Mesenchymal stem cell (in vitro differentiated cells and primary cell): ENCODE measurements at regions not wholly inside any gene's neighbourhood (a gene's known extent, or its start where the extent isn't known, plus 50 kb on each side); places are given as distances from the start of the nearest gene placed in this dataset.

Source experiments
- DNase-seq: peaks from one replicate; pipeline ENCODE4 v3.0.0-alpha.2; 2013
- H2AFZ ChIP-seq: one replicate; pipeline ENCODE4 v1.6.1; 2013; ENCODE audit warnings: low read depth, mild to moderate bottlenecking, control low read depth, inconsistent platforms, low read length, moderate library complexity
- H2AK5ac ChIP-seq: 2 replicates; pipeline ENCODE4 v1.6.1; 2013; ENCODE audit warnings: low read length, moderate library complexity, mild to moderate bottlenecking, inconsistent platforms; ENCODE audit not compliant: severe bottlenecking
- H2BK120ac ChIP-seq: one replicate; pipeline ENCODE4 v1.6.1; 2013; ENCODE audit warnings: low read depth, mild to moderate bottlenecking, inconsistent platforms, low read length, moderate library complexity
- H2BK12ac ChIP-seq, 2 experiments: one replicate each; pipeline ENCODE4 v1.6.1; 2013; ENCODE audit warnings: inconsistent platforms in 2 of 2, low read length in 2 of 2, mild to moderate bottlenecking in 2 of 2, moderate library complexity in 2 of 2, control low read depth in 1 of 2
- H2BK15ac ChIP-seq: one replicate; pipeline ENCODE4 v1.6.1; 2013; ENCODE audit warnings: mild to moderate bottlenecking, low read depth, inconsistent platforms; ENCODE audit not compliant: poor library complexity, severe bottlenecking
- H2BK5ac ChIP-seq: 2 replicates; pipeline ENCODE4 v1.6.1; 2013; ENCODE audit warnings: low read depth, mild to moderate bottlenecking, low read length, control low read depth, inconsistent platforms; ENCODE audit not compliant: poor library complexity, severe bottlenecking
- H3K14ac ChIP-seq, 2 experiments: one replicate each; pipeline ENCODE4 v1.6.1; 2013; ENCODE audit warnings: inconsistent platforms in 2 of 2, low read length in 2 of 2, control low read depth in 1 of 2, mild to moderate bottlenecking in 1 of 2, moderate library complexity in 1 of 2
- H3K18ac ChIP-seq, 2 experiments: one replicate each; pipeline ENCODE4 v1.6.1; 2013; ENCODE audit warnings: inconsistent platforms in 2 of 2, low read length in 2 of 2, control low read depth in 1 of 2, low read depth in 1 of 2, mild to moderate bottlenecking in 1 of 2
- H3K23ac ChIP-seq, 2 experiments: one replicate each; pipeline ENCODE4 v1.6.1; 2013; ENCODE audit warnings: inconsistent platforms in 2 of 2, low read length in 2 of 2, mild to moderate bottlenecking in 2 of 2, moderate library complexity in 2 of 2, control low read depth in 1 of 2
- H3K27ac ChIP-seq: 2 replicates; pipeline ENCODE4 v1.5.1; 2013; ENCODE audit warnings: mild to moderate bottlenecking, moderate library complexity, low read length, control low read depth, inconsistent platforms; ENCODE audit not compliant: poor library complexity, severe bottlenecking
- H3K27me3 ChIP-seq, 2 experiments: 2 replicates each; pipeline versions ENCODE4 v1.6.1 to v1.7.0; 2013; ENCODE audit warnings: low read length in 2 of 2, mild to moderate bottlenecking in 2 of 2, moderate library complexity in 2 of 2, control low read depth in 1 of 2, inconsistent platforms in 1 of 2; ENCODE audit not compliant: control insufficient read depth in 1 of 2, insufficient read depth in 1 of 2
- H3K36me3 ChIP-seq, 2 experiments: 2 replicates each; pipeline versions ENCODE4 v1.6.1 to v1.7.0; 2013; ENCODE audit warnings: low read length in 2 of 2, control low read depth in 1 of 2, inconsistent platforms in 1 of 2, low read depth in 1 of 2, mild to moderate bottlenecking in 1 of 2; ENCODE audit not compliant: insufficient read depth in 2 of 2, control insufficient read depth in 1 of 2
- H3K4ac ChIP-seq, 2 experiments: one replicate each; pipeline ENCODE4 v1.6.1; 2013; ENCODE audit warnings: inconsistent platforms in 2 of 2, low read length in 2 of 2, mild to moderate bottlenecking in 2 of 2, moderate library complexity in 2 of 2, control low read depth in 1 of 2, low read depth in 1 of 2
- H3K4me1 ChIP-seq: 2 replicates; pipeline ENCODE4 v1.6.1; 2013; ENCODE audit warnings: low read depth, low read length, control low read depth; ENCODE audit not compliant: control insufficient read depth, insufficient read depth
- H3K4me2 ChIP-seq: 2 replicates; pipeline ENCODE4 v1.6.1; 2013; ENCODE audit warnings: low read length, mild to moderate bottlenecking, inconsistent platforms; ENCODE audit not compliant: poor library complexity, severe bottlenecking
- H3K4me3 ChIP-seq, 2 experiments: 2 replicates each; pipeline versions ENCODE4 v1.5.1 to v1.7.0; 2013; ENCODE audit warnings: low read length in 2 of 2, mild to moderate bottlenecking in 2 of 2, control low read depth in 1 of 2, low read depth in 1 of 2; ENCODE audit not compliant: insufficient read depth in 1 of 2
- H3K79me1 ChIP-seq: replicated peaks from 2 replicates; pipeline ENCODE4 v1.6.1; 2013; ENCODE audit warnings: mild to moderate bottlenecking, control low read depth, low read length, inconsistent platforms; ENCODE audit not compliant: poor library complexity, severe bottlenecking
- H3K9ac ChIP-seq: 2 replicates; pipeline ENCODE4 v1.7.0; 2013; ENCODE audit warnings: mild to moderate bottlenecking, low read length, moderate library complexity
- H3K9me3 ChIP-seq: 2 replicates; pipeline ENCODE4 v1.7.0; 2013; ENCODE audit warnings: mild to moderate bottlenecking, low read length; ENCODE audit not compliant: control insufficient read depth
- H4K8ac ChIP-seq: one replicate; pipeline ENCODE4 v1.6.1; 2013; ENCODE audit warnings: inconsistent platforms, mild to moderate bottlenecking, low read length, moderate library complexity
- H4K91ac ChIP-seq: one replicate; pipeline ENCODE4 v1.6.1; 2013; ENCODE audit warnings: mild to moderate bottlenecking, low read length, inconsistent platforms
- WGBS: methylation state at CpG from one replicate; pipeline ENCODE4 v1.1.7; 2013; ENCODE audit warnings: mixed read lengths; 5-methylcytosine and 5-hydroxymethylcytosine counted together

DNA sequence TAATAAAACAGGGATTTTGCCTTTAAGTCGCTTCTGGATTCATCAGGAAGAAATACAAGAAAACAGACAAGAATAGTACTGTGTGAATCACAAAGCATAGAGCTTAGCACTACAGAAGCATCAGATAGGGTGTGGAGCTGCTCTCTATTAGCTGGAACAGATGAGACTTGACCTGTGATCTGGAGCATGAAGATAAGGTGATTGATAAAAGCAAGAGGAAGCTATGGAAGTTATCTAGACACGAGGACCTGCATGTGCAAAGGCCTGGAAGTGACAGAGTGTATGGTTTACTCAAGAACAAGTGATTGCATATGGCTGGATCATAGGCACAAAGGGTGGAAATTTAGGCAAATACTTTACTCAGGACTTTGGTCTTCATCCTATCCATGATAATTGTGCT is 112.9 kb upstream of the MLIP start:
- H2AK5ac ChIP-seq: no peak overlapping the region
- H2AFZ ChIP-seq: no peak overlapping the region
- H3K18ac ChIP-seq: no peak overlapping the region
- H4K91ac ChIP-seq: no peak overlapping the region
- H3K9me3 ChIP-seq: no peaks in the 10 kb centered on the region
- H3K9ac ChIP-seq: no peak overlapping the region
- H3K23ac ChIP-seq: no peak overlapping the region
- H3K27ac ChIP-seq: no peak overlapping the region
- no peak overlapping the region for H2BK120ac ChIP-seq
- DNase-seq: no peak
- 77% methylated on average over 2 of the region's 2 CpGs for WGBS
- H4K8ac ChIP-seq: no peak overlapping the region
- H3K4me3 ChIP-seq: no peak overlapping the region
- H2BK15ac ChIP-seq: no peak overlapping the region
- H3K4me2 ChIP-seq: no peak overlapping the region
- H3K79me1 ChIP-seq: no peaks in the 10 kb centered on the region
- no peak overlapping the region for H2BK12ac ChIP-seq
- no peaks in the 10 kb centered on the region for H3K27me3 ChIP-seq
- peak overlapping the region in 1 of 2 experiments; percentile 26 for H3K4ac ChIP-seq
- H3K4me1 ChIP-seq: peaks cover 2% of the 10 kb centered on the region
- no peak overlapping the region for H3K14ac ChIP-seq
- H2BK5ac ChIP-seq: no peak overlapping the region
- H3K36me3 ChIP-seq: no peaks in the 10 kb centered on the region

DNA sequence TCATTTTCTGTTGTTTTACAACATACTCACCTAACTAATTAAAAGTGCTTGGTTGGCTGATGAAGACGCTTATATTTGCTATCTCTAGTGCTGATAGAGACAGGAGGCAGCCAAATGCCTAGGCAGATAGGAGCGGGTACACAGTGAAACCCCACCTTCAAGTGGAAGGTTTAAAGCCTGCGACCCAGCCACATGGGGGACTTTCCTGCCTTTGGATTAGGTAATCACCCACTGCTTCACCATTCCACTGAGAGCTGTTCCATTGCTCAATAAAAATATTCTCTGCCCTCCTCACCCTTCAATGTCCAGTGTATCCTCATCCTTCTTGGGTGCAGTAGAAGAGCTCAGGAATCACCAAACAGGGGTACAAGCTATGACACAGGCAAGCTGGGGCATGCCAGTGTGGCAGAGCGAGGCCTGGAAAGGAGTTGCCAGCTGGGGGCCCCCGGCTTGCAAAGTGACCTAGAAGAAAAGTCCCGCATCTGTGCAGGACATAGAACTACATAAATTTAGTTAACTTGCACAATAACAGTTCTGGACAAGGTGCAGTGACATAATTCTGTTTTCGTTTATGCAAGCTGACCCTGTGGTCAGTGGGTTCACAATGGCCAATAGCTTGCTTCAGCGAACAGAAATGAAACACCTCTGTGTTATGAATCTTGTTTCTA is 112.0 kb upstream of the MLIP start:
- Histone ChIP-seq H3K4me3 (no peak overlapping the region), H2BK120ac (no peak overlapping the region), H3K27me3 (no peaks in the 10 kb centered on the region), H4K8ac (no peak overlapping the region), H3K79me1 (no peaks in the 10 kb centered on the region), H2BK5ac (no peak overlapping the region), H2BK12ac (no peak overlapping the region), H3K9me3 (no peaks in the 10 kb centered on the region), H2AK5ac (no peak overlapping the region), H3K27ac (no peak overlapping the region), H2AFZ (no peak overlapping the region), H4K91ac (no peak overlapping the region), H3K14ac (no peak overlapping the region), H3K36me3 (no peaks in the 10 kb centered on the region), H3K4me2 (no peak overlapping the region), H3K4me1 (peaks cover 2% of the 10 kb centered on the region), H3K4ac (no peak overlapping the region), H3K9ac (no peak overlapping the region), H3K23ac (no peak overlapping the region), H3K18ac (no peak overlapping the region), H2BK15ac (no peak overlapping the region)
- peak; percentile 37 for DNase-seq
- 79% methylated on average over 6 of the region's 8 CpGs for WGBS

DNA sequence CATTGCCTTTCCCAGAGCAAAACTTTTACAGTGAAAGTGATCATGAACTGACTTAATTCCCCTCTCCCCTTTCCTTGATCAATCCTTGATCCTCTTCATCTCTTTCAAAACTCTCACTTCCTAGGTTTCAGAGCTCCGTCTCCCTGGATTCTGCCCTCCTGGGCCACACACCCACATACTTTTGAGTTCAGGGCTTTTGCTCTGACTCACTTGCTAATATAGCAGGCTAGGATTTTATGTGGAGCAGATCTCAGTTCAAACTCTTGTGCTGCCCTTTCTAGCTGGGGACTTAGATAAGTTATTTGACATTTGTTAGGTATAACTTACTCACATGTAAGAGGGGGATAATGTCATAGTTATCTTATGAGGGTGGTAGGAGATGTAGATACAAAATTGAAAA is 109.1 kb upstream of the MLIP start:
- H3K4ac ChIP-seq: no peak overlapping the region
- H4K8ac ChIP-seq: no peak overlapping the region
- H3K4me3 ChIP-seq: no peak overlapping the region
- H3K14ac ChIP-seq: no peak overlapping the region
- no peak for DNase-seq
- no peaks in the 10 kb centered on the region for H3K79me1 ChIP-seq
- H2BK120ac ChIP-seq: no peak overlapping the region
- H3K9ac ChIP-seq: peak overlapping the region; percentile 18
- no peak overlapping the region for H3K18ac ChIP-seq
- H2AFZ ChIP-seq: no peak overlapping the region
- H3K27me3 ChIP-seq: no peaks in the 10 kb centered on the region
- H2BK12ac ChIP-seq: no peak overlapping the region
- H4K91ac ChIP-seq: no peak overlapping the region
- H2BK5ac ChIP-seq: no peak overlapping the region
- H3K23ac ChIP-seq: no peak overlapping the region
- 63% methylated on average over 1 of the region's 1 CpG for WGBS
- H3K4me2 ChIP-seq: no peak overlapping the region
- no peak overlapping the region for H2BK15ac ChIP-seq
- no peaks in the 10 kb centered on the region for H3K36me3 ChIP-seq
- H3K4me1 ChIP-seq: peaks cover 2% of the 10 kb centered on the region
- H2AK5ac ChIP-seq: no peak overlapping the region
- no peak overlapping the region for H3K27ac ChIP-seq
- no peaks in the 10 kb centered on the region for H3K9me3 ChIP-seq

DNA sequence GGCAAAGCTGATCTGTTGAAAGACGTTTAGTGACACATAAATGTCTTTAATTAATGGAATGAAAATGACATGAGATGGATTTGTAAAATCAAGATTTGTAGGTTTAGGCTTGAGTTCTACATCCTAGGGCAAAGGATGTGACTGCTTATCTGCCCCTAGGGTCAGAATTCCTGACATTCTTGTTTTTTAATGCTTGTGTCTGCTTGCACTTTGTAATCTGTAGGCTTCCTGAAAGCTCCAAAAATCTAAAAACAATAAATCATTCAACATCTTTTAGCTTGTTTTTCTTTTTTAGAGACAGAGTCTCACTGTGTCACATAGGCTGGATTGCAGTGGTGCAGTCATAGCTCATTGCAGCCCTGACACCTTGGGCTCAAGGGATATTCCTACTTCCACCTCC is 107.9 kb upstream of the MLIP start:
- Histone ChIP-seq H3K27ac (no peak overlapping the region), H2BK15ac (no peak overlapping the region), H3K36me3 (no peaks in the 10 kb centered on the region), H3K4me2 (no peak overlapping the region), H2AK5ac (no peak overlapping the region), H4K91ac (no peak overlapping the region), H3K79me1 (no peaks in the 10 kb centered on the region), H3K27me3 (no peaks in the 10 kb centered on the region), H3K4me1 (peaks cover 2% of the 10 kb centered on the region), H3K23ac (no peak overlapping the region), H2BK120ac (no peak overlapping the region), H4K8ac (no peak overlapping the region), H3K9ac (no peak overlapping the region), H2AFZ (no peak overlapping the region), H2BK12ac (no peak overlapping the region), H3K4ac (no peak overlapping the region), H3K14ac (no peak overlapping the region), H2BK5ac (no peak overlapping the region), H3K18ac (no peak overlapping the region), H3K4me3 (no peak overlapping the region), H3K9me3 (no peaks in the 10 kb centered on the region)
- 13% methylated on average over 1 of the region's 1 CpG for WGBS
- DNase-seq: no peak
